GM12865 (cell line): ENCODE measurements at regions not wholly inside any gene's neighbourhood (a gene's known extent, or its start where the extent isn't known, plus 50 kb on each side); places are given as distances from the start of the nearest gene placed in this dataset.

Experiments
- DNase-seq: peaks from one replicate; pipeline ENCODE4 v3.0.0; 2010; ENCODE audit warnings: low read depth
- H3K4me3 ChIP-seq: 2 replicates; pipeline ENCODE4 v1.5.1; 2011; ENCODE audit warnings: mild to moderate bottlenecking, low read depth, low read length, control low read depth
- CTCF ChIP-seq: IDR thresholded peaks from 2 replicates; pipeline ENCODE4 v1.5.1; 2011; ENCODE audit warnings: low read length, control low read depth, low read depth, inconsistent platforms; ENCODE audit not compliant: insufficient read depth; ENCODE audit errors: missing control alignments

GRCh38 chr14:59087240-59087639 is 101.2 kb upstream of the DAAM1 start:
- TF ChIP-seq CTCF: no peak
- DNase-seq: no peak
- no peak overlapping the region for H3K4me3 ChIP-seq

DNA sequence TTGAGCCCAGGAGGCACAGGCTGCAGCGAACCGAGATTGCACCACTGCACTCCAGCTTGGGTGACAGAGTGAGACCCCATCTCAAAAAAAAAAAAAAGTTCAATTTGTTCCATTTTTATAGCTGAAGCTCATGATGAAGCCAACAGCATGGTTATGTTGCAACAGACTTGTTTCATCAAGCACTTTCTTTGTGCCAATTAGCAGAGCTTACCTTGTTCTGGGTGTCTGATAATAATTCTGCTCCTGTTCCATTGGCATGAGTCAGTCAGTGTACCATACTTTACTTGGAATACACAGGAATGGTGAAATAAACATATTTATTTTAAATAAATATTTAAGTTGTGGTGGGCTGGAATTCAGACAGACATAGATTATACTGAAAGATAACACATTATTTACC is 100.8 kb upstream of the DAAM1 start:
- no peak overlapping the region for H3K4me3 ChIP-seq
- DNase-seq: no peak
- TF ChIP-seq CTCF: no peak

- TF ChIP-seq CTCF: no peak
- DNase-seq: no peak
- H3K4me3 ChIP-seq: no peak overlapping the region
Measured at GRCh38 chr14:59090572-59090971, 97.9 kb upstream of the DAAM1 start.

DNA sequence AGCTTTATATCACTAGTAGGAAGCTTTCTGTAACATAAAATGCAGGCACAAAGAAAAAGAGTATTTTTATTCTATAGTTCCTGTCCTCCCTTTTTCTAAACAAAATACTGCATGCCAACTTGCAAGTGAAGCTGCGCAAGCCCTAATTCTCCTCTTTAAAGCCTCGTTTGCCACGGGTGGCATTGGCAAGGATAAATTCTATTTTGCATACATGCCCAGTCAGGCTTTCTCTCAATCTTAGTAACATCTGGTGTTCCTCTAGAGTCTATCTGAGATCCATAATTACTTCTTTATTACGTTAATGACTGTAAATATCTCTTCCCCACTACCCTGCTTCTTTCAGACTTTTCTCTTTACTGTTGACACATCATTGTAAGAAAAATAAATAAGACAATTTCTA is 97.1 kb upstream of the DAAM1 start:
- no peak for TF ChIP-seq CTCF
- H3K4me3 ChIP-seq: no peak overlapping the region
- DNase-seq: no peak

- no peak overlapping the region for H3K4me3 ChIP-seq
- no peak for TF ChIP-seq CTCF
- DNase-seq: no peak
Measured at GRCh38 chr14:59091976-59092375, 96.5 kb upstream of the DAAM1 start.

- TF ChIP-seq CTCF: no peak
- H3K4me3 ChIP-seq: no peak overlapping the region
- no peak for DNase-seq
Measured at GRCh38 chr14:59093902-59094301, 94.6 kb upstream of the DAAM1 start.

DNA sequence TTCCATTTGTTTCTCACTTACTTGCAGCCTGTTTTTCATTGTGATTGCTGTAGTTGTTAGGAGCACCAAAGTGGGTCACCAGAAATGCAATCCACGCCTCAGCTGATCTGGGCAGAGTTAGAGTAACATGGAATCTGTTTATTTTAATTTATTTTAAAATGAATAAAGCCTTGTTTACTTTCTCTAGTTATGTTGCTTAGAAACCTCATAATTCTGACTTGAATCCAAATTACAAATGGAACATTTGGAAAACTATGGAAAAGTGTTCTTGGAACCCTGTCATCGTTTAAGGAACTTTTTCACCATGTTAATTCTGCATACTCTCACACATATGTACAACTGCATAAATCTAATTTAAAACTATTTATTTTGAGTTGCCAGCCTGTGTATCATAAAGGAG is 92.2 kb upstream of the DAAM1 start:
- no peak for TF ChIP-seq CTCF
- no peak for DNase-seq
- no peak overlapping the region for H3K4me3 ChIP-seq
